T-helper 17 cell (primary cell): ENCODE measurements at regions not wholly inside any gene's neighbourhood (a gene's known extent, or its start where the extent isn't known, plus 50 kb on each side); places are given as distances from the start of the nearest gene placed in this dataset.

Source experiments
- ATAC-seq: fragments of 150-1000 bp; cut with Tn5 transposase; 2 replicates; pipeline ENCODE4 v1.10.0; 2021; ENCODE audit warnings: mild to moderate bottlenecking, moderate library complexity
- DNase-seq, 3 donors: peaks; one replicate each; pipeline versions ENCODE4 v3.0.0 to v3.0.0-alpha.2; 2020 to 2021
- H3K9me3 ChIP-seq: one replicate; pipeline ENCODE4 v1.7.0; 2013; ENCODE audit warnings: low read length, mild to moderate bottlenecking; ENCODE audit not compliant: control insufficient read depth, poor library complexity, severe bottlenecking
- H3K27ac Mint-ChIP-seq: one replicate; pipeline ENCODE4 v1.8.0; 2022; ENCODE audit warnings: mild to moderate bottlenecking, moderate library complexity, mixed read lengths
- H3K27me3 Mint-ChIP-seq: one replicate; pipeline ENCODE4 v1.8.0; 2022; ENCODE audit warnings: mixed read lengths
- H3K36me3 Mint-ChIP-seq: one replicate; pipeline ENCODE4 v1.8.0; 2022; ENCODE audit warnings: low read depth, mixed read lengths
- H3K4me1 Mint-ChIP-seq: one replicate; pipeline ENCODE4 v1.8.0; 2022; ENCODE audit warnings: mild to moderate bottlenecking, mixed read lengths
- H3K4me3 Mint-ChIP-seq: one replicate; pipeline ENCODE4 v1.8.0; 2022; ENCODE audit warnings: mild to moderate bottlenecking, moderate library complexity, mixed read lengths

DNA sequence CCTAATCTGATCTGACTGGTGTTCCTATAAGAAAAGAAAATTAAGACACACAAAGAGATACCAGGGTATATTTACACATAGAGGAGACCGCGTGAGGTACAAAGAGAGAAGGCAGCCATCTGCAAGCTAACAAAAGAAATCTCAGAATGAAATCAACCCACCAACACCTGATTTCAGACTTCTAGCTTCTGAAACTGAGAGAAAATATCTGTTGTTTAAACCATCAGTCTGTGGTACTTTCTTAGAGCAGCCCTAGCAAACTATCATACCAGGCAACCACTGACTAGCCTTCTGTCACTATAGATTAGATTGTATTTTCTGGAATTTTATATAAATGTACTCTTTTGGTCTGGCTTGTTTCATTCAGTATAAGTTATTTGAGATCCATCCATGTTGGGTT is 779.3 kb upstream of the ACO1 start:
- no peak overlapping the region for H3K4me3 Mint-ChIP-seq
- DNase-seq, result no peak
- no peaks in the 10 kb centered on the region for H3K9me3 ChIP-seq
- no peak overlapping the region for H3K27ac Mint-ChIP-seq
- H3K27me3 Mint-ChIP-seq, result no peaks in the 10 kb centered on the region
- no peaks in the 10 kb centered on the region for H3K4me1 Mint-ChIP-seq
- no peaks in the 10 kb centered on the region for H3K36me3 Mint-ChIP-seq
- no peak for ATAC-seq

DNA sequence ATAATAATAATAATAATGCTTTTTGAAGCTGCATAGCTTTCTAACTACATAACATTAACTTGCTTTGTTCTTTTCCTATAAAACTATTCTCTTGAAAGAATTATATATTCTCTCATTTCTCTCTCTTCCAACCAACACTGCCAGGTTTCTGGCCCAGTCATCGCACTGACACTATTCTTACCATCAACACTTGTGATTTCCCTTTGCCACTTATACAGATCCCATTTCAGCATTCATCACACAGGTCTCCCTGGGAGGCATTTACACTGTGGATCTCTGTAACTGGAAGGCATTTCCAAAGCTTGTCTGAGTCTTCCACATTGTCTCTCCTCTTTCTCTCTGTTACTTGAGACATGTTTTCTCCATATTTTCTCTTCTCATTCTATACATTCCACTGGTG is 777.8 kb upstream of the ACO1 start:
- ATAC-seq (no peak), DNase-seq (no peak)
- no peak overlapping the region for H3K27ac Mint-ChIP-seq
- no peaks in the 10 kb centered on the region for H3K27me3 Mint-ChIP-seq
- no peaks in the 10 kb centered on the region for H3K9me3 ChIP-seq
- H3K36me3 Mint-ChIP-seq, result no peaks in the 10 kb centered on the region
- no peak overlapping the region for H3K4me3 Mint-ChIP-seq
- no peaks in the 10 kb centered on the region for H3K4me1 Mint-ChIP-seq

DNA sequence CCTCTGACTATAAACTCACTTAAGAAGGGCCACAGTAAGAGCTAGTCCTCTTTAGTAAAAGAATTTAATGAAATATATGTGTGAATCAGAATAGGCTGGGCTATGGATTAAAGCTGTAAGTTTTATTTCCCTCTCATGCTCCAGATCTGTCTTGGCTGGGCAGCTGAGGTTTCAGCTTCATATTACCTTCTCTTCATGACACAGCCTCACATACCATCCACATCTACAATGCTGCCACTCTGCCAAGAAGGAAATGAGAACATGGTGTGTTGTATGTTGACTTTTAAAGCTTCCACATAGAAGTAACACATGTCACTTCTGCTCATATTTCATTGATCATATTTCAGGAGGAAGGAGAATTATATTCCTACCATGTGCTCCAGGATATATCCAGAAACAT is 776.0 kb upstream of the ACO1 start:
- H3K9me3 ChIP-seq, result no peaks in the 10 kb centered on the region
- Mint-ChIP-seq H3K27me3 (no peaks in the 10 kb centered on the region), H3K4me3 (no peak overlapping the region), H3K27ac (no peak overlapping the region), H3K4me1 (no peaks in the 10 kb centered on the region), H3K36me3 (no peaks in the 10 kb centered on the region)
- DNase-seq (no peak), ATAC-seq (no peak)

DNA sequence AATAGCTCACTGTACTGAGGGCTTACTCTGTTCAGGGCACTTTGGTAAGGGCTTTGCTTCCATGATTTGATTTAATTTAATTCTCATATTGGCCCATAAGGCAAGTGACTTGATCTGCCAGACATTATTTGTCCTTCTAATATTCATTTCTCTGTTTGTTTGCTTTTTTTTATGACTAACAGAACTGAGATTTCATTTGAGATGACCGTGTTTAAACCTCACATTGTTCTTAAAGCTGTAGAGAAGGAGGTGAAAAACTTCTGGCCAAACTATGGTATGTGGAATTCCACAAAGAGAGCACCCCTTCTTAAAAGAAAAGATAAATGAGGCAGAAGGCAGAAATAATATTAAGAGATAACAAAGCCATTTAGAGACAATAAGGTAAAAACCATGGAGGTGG is 775.6 kb upstream of the ACO1 start:
- ATAC-seq (no peak), DNase-seq (no peak)
- no peak overlapping the region for H3K27ac Mint-ChIP-seq
- no peak overlapping the region for H3K4me3 Mint-ChIP-seq
- H3K4me1 Mint-ChIP-seq, result no peaks in the 10 kb centered on the region
- H3K9me3 ChIP-seq, result no peaks in the 10 kb centered on the region
- no peaks in the 10 kb centered on the region for H3K27me3 Mint-ChIP-seq
- no peaks in the 10 kb centered on the region for H3K36me3 Mint-ChIP-seq

DNA sequence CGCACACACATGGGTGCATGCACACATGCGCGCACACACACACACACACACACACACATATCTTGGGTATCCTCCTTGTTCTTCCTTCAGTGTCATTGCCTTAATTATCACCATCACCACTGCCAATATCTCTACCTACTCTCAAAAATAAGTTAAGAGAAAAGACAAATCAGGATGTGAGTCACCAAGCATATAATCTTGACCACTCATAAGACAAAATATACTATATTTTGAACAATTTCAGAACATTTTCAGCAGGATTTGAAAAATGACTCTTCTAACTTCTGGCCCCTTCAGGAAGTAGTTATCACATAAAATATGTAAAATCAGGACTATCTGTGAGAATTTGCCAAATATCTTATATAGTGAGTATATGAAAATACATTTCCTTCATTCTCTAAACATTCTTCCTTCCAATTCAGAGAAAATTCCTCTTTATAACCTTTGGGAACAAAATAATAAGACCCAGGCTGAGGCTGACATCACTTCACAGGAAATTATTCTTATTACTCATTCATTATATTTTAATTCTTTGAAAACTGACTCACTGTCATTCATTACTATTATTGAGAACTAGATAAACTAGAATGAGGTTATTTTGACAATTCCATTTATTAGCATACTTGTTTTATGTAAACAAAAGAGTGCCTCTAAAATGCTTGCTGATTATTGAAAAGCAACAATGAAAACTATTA is 772.0 kb upstream of the ACO1 start:
- no peak for DNase-seq

DNA sequence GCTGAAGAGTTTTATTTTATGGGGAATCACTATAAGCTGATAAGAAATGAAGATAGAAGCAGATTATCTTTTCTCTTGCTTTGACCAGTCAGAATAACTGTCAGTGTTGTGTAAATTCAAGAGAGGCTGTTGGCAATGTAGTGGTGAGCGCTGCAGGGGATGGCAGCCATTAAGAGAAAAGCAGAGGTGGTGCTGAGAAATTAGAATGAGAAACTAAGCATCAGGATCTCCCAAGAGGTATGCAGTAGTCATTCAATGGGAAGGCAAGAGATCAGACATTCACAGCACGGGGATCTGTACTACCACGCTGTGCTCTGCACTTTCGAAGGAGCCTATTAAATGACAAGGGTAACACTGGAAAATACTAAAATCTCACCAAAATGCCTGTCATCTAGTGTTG is 768.5 kb upstream of the ACO1 start:
- ATAC-seq, result no peak
- Mint-ChIP-seq H3K4me1 (peaks cover 3% of the 10 kb centered on the region), H3K4me3 (no peak overlapping the region), H3K27ac (no peak overlapping the region), H3K27me3 (no peaks in the 10 kb centered on the region), H3K36me3 (no peaks in the 10 kb centered on the region)
- DNase-seq, result no peak
- H3K9me3 ChIP-seq, result no peaks in the 10 kb centered on the region

More for the DNA sequence above, 772.0 kb upstream of the ACO1 start:
- H3K27ac Mint-ChIP-seq, result no peak overlapping the region
- H3K36me3 Mint-ChIP-seq, result no peaks in the 10 kb centered on the region
- H3K27me3 Mint-ChIP-seq, result no peaks in the 10 kb centered on the region
- H3K4me3 Mint-ChIP-seq, result no peak overlapping the region
- H3K4me1 Mint-ChIP-seq, result peaks cover 3% of the 10 kb centered on the region
- ATAC-seq, result no peak
- no peaks in the 10 kb centered on the region for H3K9me3 ChIP-seq

DNA sequence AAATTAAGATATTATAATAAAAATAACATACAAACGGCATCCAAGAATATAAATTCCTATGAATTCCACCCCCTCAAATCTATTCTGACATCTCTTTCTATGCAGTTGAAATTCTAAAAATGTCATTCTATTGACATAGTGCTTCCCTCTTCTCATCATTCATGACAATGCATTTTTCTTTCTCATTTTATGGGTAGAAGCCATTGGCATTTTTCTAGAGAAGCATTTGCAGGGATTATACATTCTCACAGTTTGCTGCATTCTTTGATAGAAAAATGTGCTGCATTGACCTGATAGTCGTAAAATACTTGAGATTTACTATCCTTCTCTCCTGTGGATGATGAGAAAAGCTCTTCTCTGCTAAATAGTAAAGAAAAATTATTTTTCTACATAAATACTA is 760.9 kb upstream of the ACO1 start:
- Mint-ChIP-seq H3K4me1 (no peaks in the 10 kb centered on the region), H3K27ac (no peak overlapping the region), H3K36me3 (no peaks in the 10 kb centered on the region), H3K4me3 (no peak overlapping the region), H3K27me3 (no peaks in the 10 kb centered on the region)
- no peak for DNase-seq
- no peak for ATAC-seq
- no peaks in the 10 kb centered on the region for H3K9me3 ChIP-seq

DNA sequence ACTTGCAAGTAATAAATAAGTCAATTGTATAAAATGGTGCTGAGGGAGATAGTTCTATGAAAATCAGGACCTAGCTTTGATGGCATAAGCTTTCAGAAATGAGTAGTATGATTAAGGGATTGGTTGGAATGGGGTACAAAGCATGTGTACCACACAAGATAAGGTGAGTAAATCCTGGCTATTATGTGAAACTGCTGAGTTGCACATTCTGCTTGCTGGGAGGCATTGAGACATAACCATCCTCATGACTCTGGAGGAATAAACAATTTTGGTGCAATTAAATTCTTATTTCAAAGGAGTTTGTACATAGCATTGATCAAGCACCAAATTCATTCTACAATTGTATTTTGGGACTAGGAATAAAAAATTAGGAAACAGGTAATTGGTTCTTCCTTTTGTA is 755.2 kb upstream of the ACO1 start:
- no peak overlapping the region for H3K4me3 Mint-ChIP-seq
- peaks cover 9% of the 10 kb centered on the region for H3K4me1 Mint-ChIP-seq
- no peaks in the 10 kb centered on the region for H3K36me3 Mint-ChIP-seq
- H3K27ac Mint-ChIP-seq, result no peak overlapping the region
- DNase-seq, result no peak
- H3K27me3 Mint-ChIP-seq, result no peaks in the 10 kb centered on the region
- no peaks in the 10 kb centered on the region for H3K9me3 ChIP-seq
- no peak for ATAC-seq

DNA sequence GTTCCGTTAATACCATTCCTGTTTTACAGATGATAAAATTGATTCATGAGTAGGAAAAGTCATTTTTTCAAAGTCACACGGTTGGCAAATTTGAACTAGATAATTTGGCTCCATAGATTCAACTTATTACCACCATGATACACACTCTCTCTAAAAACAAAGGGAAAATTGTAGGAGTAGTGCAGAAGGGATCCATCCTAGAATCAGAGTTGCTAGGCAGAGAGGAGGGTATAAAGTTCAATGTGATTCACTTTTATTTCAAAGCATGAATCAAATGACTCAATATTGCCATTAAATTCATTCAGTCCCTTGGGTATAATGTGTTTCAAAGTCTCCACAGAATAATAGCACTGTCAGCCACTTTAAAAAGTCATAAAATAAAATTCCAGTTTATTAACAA is 747.2 kb upstream of the ACO1 start:
- no peak overlapping the region for H3K4me3 Mint-ChIP-seq
- H3K36me3 Mint-ChIP-seq, result no peaks in the 10 kb centered on the region
- ATAC-seq, result no peak
- H3K4me1 Mint-ChIP-seq, result peaks cover 16% of the 10 kb centered on the region
- H3K27me3 Mint-ChIP-seq, result no peaks in the 10 kb centered on the region
- no peaks in the 10 kb centered on the region for H3K9me3 ChIP-seq
- DNase-seq, result no peak
- H3K27ac Mint-ChIP-seq, result no peak overlapping the region

DNA sequence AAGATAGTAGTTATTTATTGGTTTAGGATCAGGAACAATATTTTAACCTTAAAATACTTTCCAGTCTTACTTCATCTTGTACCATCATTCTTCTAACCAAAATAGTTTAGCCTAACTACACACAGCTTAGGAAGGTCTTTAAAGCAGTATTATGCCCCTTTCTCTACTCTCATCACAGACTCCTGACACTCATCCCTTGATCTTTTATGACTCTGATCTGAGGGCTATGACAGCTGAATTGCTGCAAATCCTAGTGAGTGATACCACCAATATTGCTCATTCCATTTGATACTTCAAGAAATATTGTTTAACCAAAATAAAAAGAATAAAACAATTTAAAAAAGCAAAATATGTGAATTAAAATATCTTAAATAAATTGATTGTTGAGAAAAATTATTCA is 746.6 kb upstream of the ACO1 start:
- Mint-ChIP-seq H3K27ac (no peak overlapping the region), H3K27me3 (no peaks in the 10 kb centered on the region), H3K4me1 (peaks cover 16% of the 10 kb centered on the region), H3K36me3 (no peaks in the 10 kb centered on the region), H3K4me3 (no peak overlapping the region)
- DNase-seq, result no peak
- no peaks in the 10 kb centered on the region for H3K9me3 ChIP-seq
- no peak for ATAC-seq

DNA sequence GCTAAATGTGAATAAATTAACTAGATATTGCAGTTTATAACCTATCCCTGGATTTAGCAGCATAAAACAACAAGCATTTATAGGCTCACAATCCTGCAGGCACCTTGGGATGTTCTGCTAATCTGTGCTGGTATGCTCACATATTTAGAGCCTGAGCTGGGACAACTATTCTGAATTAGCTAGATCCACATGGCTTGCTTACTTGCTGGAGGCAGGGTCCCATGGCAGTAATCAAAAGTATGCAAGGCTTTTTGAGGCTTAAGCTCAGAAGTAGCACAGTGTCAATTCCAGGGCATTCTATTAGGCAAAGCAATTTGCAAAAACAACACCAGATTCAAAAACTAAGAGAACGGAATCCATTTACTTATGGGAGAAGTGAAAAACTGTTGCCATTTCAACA is 745.0 kb upstream of the ACO1 start:
- H3K36me3 Mint-ChIP-seq, result no peaks in the 10 kb centered on the region
- ATAC-seq (no peak), DNase-seq (no peak)
- no peak overlapping the region for H3K4me3 Mint-ChIP-seq
- H3K4me1 Mint-ChIP-seq, result peaks cover 16% of the 10 kb centered on the region
- peaks cover under 1% of the 10 kb centered on the region for H3K27me3 Mint-ChIP-seq
- no peak overlapping the region for H3K27ac Mint-ChIP-seq
- H3K9me3 ChIP-seq, result no peaks in the 10 kb centered on the region

DNA sequence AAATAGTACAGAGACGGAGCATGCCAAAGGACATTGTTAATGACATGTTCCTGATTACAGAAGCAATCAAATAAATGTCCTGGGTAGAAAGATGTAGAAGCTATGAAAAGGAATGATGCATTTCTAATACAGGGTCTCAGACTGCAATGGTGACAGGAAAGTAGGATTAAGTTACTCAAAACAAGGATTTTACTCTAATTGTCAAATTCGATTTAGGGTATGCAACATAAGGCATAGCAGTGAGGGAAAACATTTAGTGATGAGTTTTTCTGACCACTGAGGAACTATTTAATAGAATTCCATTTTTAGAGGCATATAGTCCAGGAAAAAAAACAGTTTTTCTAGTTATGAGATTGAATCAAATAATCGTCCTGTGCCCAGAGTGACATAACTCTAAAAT is 715.1 kb upstream of the ACO1 start:
- Mint-ChIP-seq H3K36me3 (no peaks in the 10 kb centered on the region), H3K27ac (no peak overlapping the region), H3K4me3 (no peak overlapping the region), H3K4me1 (no peaks in the 10 kb centered on the region), H3K27me3 (no peaks in the 10 kb centered on the region)
- ATAC-seq, result no peak
- no peaks in the 10 kb centered on the region for H3K9me3 ChIP-seq
- DNase-seq, result no peak

DNA sequence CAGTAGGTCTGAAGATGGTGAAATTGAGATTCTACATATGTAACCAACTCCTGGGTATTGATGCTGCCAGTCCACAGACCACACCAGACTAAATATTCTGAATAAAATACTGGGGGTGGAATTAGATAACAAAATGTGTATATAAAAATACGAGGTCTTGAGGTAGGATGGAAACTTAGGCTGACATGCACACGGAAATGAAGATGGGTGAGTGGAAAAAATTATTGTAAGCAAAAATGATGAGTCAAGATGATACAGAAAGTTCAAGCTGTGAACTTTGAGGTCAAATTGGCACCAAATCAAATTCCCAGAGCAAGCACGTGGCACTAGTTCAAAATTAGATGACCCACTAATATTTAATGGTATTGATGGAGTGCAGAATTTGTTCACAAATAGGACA is 713.4 kb upstream of the ACO1 start:
- Mint-ChIP-seq H3K4me3 (no peak overlapping the region), H3K27ac (no peak overlapping the region), H3K36me3 (no peaks in the 10 kb centered on the region), H3K27me3 (no peaks in the 10 kb centered on the region), H3K4me1 (no peaks in the 10 kb centered on the region)
- DNase-seq (no peak), ATAC-seq (no peak)
- no peaks in the 10 kb centered on the region for H3K9me3 ChIP-seq

DNA sequence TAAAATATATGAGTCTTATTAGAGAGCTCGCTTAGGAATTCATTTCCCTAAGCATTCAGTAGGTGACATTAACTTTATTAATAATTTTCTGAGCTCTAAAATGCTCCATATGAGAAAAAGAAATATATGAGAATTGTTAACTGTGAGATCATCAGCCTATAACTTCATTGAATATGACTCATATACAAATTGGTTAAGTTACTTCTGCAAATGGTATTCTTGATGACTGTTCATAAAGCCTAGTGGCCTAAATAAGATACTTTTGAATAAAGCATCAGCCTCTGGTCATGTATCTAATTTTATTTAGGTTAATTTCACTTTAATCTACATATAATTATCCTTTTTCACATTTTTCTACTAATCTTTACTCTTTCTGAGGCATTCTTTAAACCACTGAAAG is 710.2 kb upstream of the ACO1 start:
- no peak for ATAC-seq
- no peak overlapping the region for H3K27ac Mint-ChIP-seq
- no peaks in the 10 kb centered on the region for H3K36me3 Mint-ChIP-seq
- H3K4me1 Mint-ChIP-seq, result peaks cover 2% of the 10 kb centered on the region
- no peak for DNase-seq
- no peaks in the 10 kb centered on the region for H3K27me3 Mint-ChIP-seq
- H3K4me3 Mint-ChIP-seq, result no peak overlapping the region
- H3K9me3 ChIP-seq, result no peaks in the 10 kb centered on the region
